CD4-positive, alpha-beta T cell (primary cell): ENCODE measurements at regions not wholly inside any gene's neighbourhood (a gene's known extent, or its start where the extent isn't known, plus 50 kb on each side); places are given as distances from the start of the nearest gene placed in this dataset.

Experiments
- ATAC-seq: fragments of 200-7000 bp; cut with Tn5 transposase; one replicate; pipeline ENCODE4 v1.10.0; 2022; ENCODE audit warnings: mild to moderate bottlenecking; ENCODE audit not compliant: poor library complexity
- CTCF ChIA-PET: fragments of 350-600 bp; sonication (Branson Sonifier 250); formaldehyde crosslinking; loops from one replicate; lab custom pipeline; 2021; ENCODE audit warnings: antibody characterized with exemption, inconsistent platforms; lab: Charles Lee
- POLR2A ChIA-PET: fragments of 350-600 bp; sonication (Branson Sonifier 250); formaldehyde crosslinking; loops from one replicate; lab custom pipeline; 2021; ENCODE audit warnings: antibody characterized with exemption, inconsistent platforms; lab: Charles Lee
- DNase-seq, 14 experiments: peaks; one replicate each; pipeline ENCODE4 v3.0.0-alpha.2; 2013 to 2020; ENCODE audit warnings: mixed read lengths in 2 of 14
- H3K27ac ChIP-seq, 2 donors: one replicate each; pipeline versions ENCODE4 v1.5.1 to v1.7.0; 2013; ENCODE audit warnings: low read length in 2 of 2, low read depth in 1 of 2, mild to moderate bottlenecking in 1 of 2
- H3K27me3 ChIP-seq, 2 experiments: 1 replicate in 1 of 2; 2 replicates in 1 of 2; pipeline versions ENCODE4 v1.6.1 to v1.7.0; 2013; ENCODE audit warnings: low read length in 2 of 2, control low read depth in 1 of 2, mild to moderate bottlenecking in 1 of 2, moderate library complexity in 1 of 2; ENCODE audit not compliant: insufficient read depth in 2 of 2, control insufficient read depth in 1 of 2
- H3K36me3 ChIP-seq: one replicate; pipeline ENCODE4 v1.6.1; 2013; ENCODE audit warnings: low read length, control low read depth; ENCODE audit not compliant: insufficient read depth
- H3K4me1 ChIP-seq: one replicate; pipeline ENCODE4 v1.6.1; 2013; ENCODE audit warnings: low read length, control low read depth; ENCODE audit not compliant: insufficient read depth
- H3K4me3 ChIP-seq: one replicate; pipeline ENCODE4 v1.5.1; 2013; ENCODE audit warnings: mild to moderate bottlenecking, low read length, moderate library complexity
- H3K9me3 ChIP-seq, 2 experiments: 1 replicate in 1 of 2; 2 replicates in 1 of 2; pipeline versions ENCODE4 v1.6.1 to v1.7.0; 2013; ENCODE audit warnings: low read length in 2 of 2, mild to moderate bottlenecking in 2 of 2, control low read depth in 1 of 2, moderate library complexity in 1 of 2; ENCODE audit not compliant: control insufficient read depth in 1 of 2, insufficient read depth in 1 of 2
- H3K27ac Mint-ChIP-seq: one replicate; pipeline ENCODE4 v1.8.0; 2020; ENCODE audit warnings: mixed read lengths
- H3K27me3 Mint-ChIP-seq: one replicate; pipeline ENCODE4 v1.8.0; 2021; ENCODE audit warnings: mixed read lengths
- H3K36me3 Mint-ChIP-seq: one replicate; pipeline ENCODE4 v1.8.0; 2021; ENCODE audit warnings: low read depth, mixed read lengths
- H3K4me1 Mint-ChIP-seq: one replicate; pipeline ENCODE4 v1.8.0; 2021; ENCODE audit warnings: low read depth, mixed read lengths
- H3K4me3 Mint-ChIP-seq: one replicate; pipeline ENCODE4 v1.8.0; 2020; ENCODE audit warnings: mild to moderate bottlenecking, mixed read lengths
- H3K9me3 Mint-ChIP-seq: one replicate; pipeline ENCODE4 v1.8.0; 2020; ENCODE audit warnings: mixed read lengths
- intact Hi-C, 2 experiments: fragments of 100-400 bp; cut with DNase I in 1 of 2; cut with micrococcal nuclease in 1 of 2; formaldehyde crosslinking; loops; one replicate each; pipeline versions ENCODE4 v1.15.1 to v1.9.0; 2023 to 2025; cut with DNase I, micrococcal nuclease
- TF ChIP-seq, protein P1 (sequence below): fragments of 200-600 bp; IDR thresholded peaks from one replicate; pipeline ENCODE4 v1.8.0; 2022; ENCODE audit warnings: antibody characterized with exemption, mild to moderate bottlenecking

DNA sequence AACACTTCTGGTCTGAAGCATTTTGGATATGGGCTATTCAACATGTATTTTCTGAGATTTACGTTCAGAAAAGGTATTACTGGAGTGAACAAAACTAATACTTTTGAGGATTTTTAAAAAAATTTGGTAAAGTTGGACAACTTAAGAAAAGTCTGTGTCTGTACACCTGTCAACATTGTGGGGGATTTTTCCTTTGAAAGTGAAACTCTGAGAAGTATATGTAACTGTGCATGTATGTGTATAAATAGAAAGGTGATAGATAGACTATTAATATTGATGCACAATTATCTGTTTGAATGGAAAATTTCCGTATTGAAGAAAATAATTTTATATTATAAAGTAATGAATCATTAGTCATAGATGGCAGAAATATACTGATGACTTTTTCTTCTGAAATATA, 312.8 kb upstream of the MDGA2 start:
- no peak overlapping the region for H3K4me3 ChIP-seq
- intact Hi-C loops, result no loop called here
- Mint-ChIP-seq H3K27me3 (no peaks in the 10 kb centered on the region), H3K4me3 (no peak overlapping the region), H3K36me3 (no peaks in the 10 kb centered on the region), H3K9me3 (peaks cover 2% of the 10 kb centered on the region), H3K27ac (no peak overlapping the region), H3K4me1 (no peaks in the 10 kb centered on the region)
- CTCF ChIA-PET, result no interaction called here
- H3K4me1 ChIP-seq, result no peaks in the 10 kb centered on the region
- no peak for DNase-seq
- H3K27ac ChIP-seq, result no peak overlapping the region
- no peak for ATAC-seq
- TF ChIP-seq, protein P1, sequence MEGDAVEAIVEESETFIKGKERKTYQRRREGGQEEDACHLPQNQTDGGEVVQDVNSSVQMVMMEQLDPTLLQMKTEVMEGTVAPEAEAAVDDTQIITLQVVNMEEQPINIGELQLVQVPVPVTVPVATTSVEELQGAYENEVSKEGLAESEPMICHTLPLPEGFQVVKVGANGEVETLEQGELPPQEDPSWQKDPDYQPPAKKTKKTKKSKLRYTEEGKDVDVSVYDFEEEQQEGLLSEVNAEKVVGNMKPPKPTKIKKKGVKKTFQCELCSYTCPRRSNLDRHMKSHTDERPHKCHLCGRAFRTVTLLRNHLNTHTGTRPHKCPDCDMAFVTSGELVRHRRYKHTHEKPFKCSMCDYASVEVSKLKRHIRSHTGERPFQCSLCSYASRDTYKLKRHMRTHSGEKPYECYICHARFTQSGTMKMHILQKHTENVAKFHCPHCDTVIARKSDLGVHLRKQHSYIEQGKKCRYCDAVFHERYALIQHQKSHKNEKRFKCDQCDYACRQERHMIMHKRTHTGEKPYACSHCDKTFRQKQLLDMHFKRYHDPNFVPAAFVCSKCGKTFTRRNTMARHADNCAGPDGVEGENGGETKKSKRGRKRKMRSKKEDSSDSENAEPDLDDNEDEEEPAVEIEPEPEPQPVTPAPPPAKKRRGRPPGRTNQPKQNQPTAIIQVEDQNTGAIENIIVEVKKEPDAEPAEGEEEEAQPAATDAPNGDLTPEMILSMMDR, result no peak
- POLR2A ChIA-PET, result no interaction called here
- H3K36me3 ChIP-seq, result no peaks in the 10 kb centered on the region
- no peaks in the 10 kb centered on the region for H3K27me3 ChIP-seq
- H3K9me3 ChIP-seq, result peaks cover 0 to 6% of the 10 kb centered on the region in 2 experiments

GRCh38 chr14:47978871-47979270, 303.5 kb upstream of the MDGA2 start:
- DNase-seq (no peak), ATAC-seq (no peak)
- ChIA-PET POLR2A (interaction anchor here (0.7 kb wide), 1 partner anchor 68 kb away, joined by 3 read pairs; no protein-coding TSS in a partner anchor), CTCF (no interaction called here)
- H3K4me1 Mint-ChIP-seq, result no peaks in the 10 kb centered on the region
- H3K27me3 ChIP-seq, result no peaks in the 10 kb centered on the region
- no peak overlapping the region for H3K27ac Mint-ChIP-seq
- no peaks in the 10 kb centered on the region for H3K36me3 Mint-ChIP-seq
- no peak overlapping the region for H3K4me3 ChIP-seq
- no peaks in the 10 kb centered on the region for H3K27me3 Mint-ChIP-seq
- H3K9me3 ChIP-seq, result no peaks in the 10 kb centered on the region
- H3K27ac ChIP-seq, result no peak overlapping the region
- no peaks in the 10 kb centered on the region for H3K36me3 ChIP-seq
- intact Hi-C loops, result no loop called here
- H3K9me3 Mint-ChIP-seq, result peaks cover 2% of the 10 kb centered on the region
- TF ChIP-seq, protein P1, result no peak
- no peaks in the 10 kb centered on the region for H3K4me1 ChIP-seq
- H3K4me3 Mint-ChIP-seq, result no peak overlapping the region

DNA sequence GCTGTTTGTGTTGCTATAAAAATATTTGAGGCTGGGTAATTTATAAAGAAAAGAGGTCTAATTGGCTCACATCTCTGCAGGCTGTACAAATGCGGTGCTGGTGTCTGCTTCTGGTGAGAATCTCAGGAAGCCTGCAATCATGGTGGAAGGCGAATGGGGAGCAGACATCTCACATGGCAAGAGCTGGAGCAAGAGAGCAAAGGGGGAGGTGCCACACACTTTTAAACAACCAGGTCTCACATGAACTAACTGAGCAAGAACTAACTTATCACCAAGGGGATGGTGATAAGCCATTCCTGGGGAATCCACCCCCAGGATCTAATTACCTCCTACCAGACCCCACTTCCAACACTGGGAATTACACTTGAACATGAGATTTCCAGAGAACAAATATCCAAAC, 300.7 kb upstream of the MDGA2 start:
- intact Hi-C loops, result no loop called here
- no peaks in the 10 kb centered on the region for H3K36me3 ChIP-seq
- peaks cover 0 to 4% of the 10 kb centered on the region in 2 experiments for H3K9me3 ChIP-seq
- no peak overlapping the region for H3K27ac ChIP-seq
- H3K4me1 ChIP-seq, result no peaks in the 10 kb centered on the region
- H3K4me3 ChIP-seq, result no peak overlapping the region
- Mint-ChIP-seq H3K27ac (no peak overlapping the region), H3K9me3 (peaks cover 10% of the 10 kb centered on the region), H3K36me3 (no peaks in the 10 kb centered on the region), H3K4me3 (no peak overlapping the region), H3K4me1 (no peaks in the 10 kb centered on the region), H3K27me3 (no peaks in the 10 kb centered on the region)
- ChIA-PET CTCF (no interaction called here), POLR2A (no interaction called here)
- TF ChIP-seq, protein P1, result no peak
- DNase-seq (no peak), ATAC-seq (no peak)
- no peaks in the 10 kb centered on the region for H3K27me3 ChIP-seq
